ENCODE measurements at regions not wholly inside any gene's neighbourhood (a gene's known extent, or its start where the extent isn't known, plus 50 kb on each side); places are given as distances from the start of the nearest gene placed in this dataset.

DNA sequence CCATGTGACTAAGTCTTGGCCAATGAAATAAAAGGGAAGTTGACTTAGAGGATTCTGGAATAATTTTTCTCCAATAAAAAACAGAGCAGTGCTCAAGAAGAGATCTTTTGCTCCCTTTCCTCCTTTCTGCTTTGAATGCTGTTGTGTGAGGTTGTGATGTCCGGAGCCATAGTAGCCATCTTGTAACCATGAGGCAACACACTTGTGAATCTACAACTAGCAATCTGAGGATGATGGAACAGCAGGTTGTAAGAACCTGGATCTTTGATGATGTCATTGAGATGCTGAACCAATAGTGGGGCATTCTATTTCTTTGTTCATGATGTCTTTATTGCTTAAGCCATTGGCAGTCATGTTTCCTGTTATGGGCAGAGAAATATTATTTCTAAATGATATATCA, 230.0 kb upstream of the SRRM4 start:
- no peak for DNase-seq (ENCODE audit: low read depth)

DNA sequence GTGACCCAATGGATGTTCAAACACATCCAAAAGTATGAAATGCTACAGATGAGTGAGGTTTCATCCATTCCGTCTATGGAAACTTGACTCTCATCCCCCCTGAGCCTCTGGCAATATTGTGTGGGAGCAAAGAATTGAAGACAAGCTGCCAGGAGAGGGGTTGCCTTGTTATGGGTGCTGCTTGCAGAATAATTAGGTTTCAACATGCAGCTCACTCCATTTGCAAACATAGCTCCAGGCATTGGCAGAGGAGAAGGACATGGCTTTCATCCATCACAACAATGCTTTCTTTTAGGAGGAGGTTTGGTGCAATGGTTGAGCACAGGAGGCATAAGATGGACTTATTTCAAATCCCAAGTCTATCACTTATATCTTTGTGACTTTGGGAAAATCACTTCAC, 220.7 kb upstream of the SRRM4 start:
- no peak for DNase-seq (ENCODE audit: low read depth)

DNA sequence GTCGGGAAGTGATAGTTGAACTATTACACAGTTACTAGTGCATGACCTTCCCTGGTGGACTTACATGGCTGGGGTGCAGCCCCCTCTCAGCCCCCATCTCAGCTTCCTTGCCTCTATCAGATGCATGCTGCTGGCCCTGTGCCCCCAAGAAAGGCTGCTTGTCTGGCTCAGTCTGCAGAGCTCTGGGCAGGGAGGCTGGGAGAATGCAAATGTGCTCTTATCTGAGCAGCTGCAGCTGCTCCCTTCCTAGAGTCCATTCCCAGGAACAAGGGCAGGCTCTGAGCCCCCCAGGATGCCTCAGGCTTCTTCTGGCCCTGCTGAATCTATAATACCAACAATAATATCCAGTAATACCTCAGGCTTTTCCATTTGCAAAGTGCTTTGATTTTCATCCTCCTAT, 218.1 kb upstream of the SRRM4 start:
- no peak for DNase-seq (ENCODE audit: low read depth)

DNA sequence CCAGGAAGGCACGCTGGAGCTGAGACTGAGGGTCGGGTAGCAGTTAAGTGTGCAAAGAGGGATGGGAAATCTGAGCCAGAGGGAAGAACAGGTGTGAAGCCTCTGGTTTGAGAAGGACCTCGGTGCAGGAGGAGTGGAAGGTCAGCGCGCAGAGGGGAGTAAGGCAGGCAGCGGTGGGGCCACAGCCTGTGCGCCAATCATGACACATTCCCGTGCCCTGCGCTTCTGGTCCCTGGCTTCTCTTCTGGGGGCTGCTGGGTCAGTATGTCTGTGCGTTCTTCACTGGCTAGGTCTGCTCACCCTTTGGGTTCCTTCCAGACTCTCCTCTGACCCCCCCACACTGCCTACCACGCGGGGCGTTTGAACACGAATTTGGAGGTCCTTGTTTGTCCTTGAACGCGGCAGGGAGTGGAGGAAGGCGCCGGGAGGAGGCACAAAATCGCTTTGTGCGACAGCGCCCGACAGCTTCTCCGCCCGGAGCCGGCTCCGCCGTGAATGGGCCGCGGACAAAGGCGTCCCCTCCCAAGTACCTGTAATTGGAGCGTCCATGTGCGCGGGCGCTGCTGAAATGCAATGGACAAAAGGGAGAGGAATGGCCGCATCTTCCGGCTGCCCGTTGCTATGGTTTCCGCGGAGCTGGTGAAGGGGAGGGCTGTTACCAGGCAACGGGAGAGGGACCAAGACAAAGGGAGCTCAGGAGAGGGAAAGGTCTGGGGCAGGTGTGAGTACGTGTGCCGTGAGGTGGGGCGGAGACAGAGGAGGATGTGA, 207.2 kb upstream of the SRRM4 start:
- no peak for DNase-seq (ENCODE audit: low read depth)

DNA sequence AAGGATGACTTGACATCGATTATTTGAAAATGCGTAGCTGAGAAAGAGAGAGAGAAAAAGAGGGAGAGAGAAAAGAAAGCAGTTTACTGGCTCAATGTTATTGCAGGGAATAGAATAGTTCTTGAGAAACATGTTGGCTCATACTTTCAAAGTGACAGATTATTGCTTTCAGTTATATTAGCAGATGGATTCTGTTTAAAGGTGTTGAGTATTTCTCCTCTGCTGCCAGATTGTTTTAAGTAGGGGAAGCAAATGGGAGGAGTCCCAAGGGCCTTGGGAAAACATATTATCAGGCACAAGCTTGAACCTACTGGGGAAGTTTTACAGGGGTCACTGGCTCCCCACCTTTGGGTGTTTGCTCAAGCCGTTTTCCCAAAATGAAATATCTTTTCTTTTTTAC, 203.8 kb upstream of the SRRM4 start:
- DNase-seq (ENCODE audit: low read depth): no peak

DNA sequence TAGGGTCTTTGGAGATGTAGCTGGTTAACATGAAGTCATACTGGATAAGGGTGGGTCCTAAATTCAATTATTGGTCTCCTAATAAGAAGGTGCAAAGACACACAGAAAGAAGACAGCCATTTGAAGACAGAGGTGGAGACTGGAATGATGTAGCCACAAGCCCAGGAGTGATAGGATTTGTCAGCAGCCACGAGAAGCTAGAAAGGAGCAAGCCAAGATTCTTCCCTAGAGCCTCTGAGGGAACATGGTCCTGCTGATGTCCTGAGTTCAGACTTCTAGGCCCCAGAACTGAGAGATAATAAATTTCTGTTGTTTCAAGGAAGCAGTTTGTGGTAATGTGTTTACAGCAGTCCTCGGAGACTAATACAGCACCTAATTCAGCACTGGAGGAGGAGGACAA, 203.3 kb upstream of the SRRM4 start:
- no peak for DNase-seq (ENCODE audit: low read depth)

DNA sequence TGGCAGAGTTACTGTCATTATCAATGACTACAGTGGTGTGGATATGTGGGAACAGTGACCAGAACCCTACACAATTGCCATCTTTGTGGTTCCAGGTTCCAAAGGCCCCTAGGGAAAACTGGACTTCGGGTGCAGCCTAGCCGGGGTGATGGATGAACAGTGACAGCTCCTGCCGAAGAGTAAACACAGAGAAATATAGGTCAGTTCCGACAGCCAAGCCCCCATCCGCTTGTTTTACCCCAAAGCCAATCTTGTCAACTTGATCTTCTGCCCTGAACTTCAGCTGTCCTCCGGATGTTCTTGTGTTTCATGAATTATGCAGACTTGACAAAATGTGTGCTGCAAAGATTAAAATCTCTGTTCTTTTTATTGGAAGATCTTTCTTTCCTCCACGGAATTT, 200.4 kb upstream of the SRRM4 start:
- DNase-seq (ENCODE audit: low read depth): no peak

DNA sequence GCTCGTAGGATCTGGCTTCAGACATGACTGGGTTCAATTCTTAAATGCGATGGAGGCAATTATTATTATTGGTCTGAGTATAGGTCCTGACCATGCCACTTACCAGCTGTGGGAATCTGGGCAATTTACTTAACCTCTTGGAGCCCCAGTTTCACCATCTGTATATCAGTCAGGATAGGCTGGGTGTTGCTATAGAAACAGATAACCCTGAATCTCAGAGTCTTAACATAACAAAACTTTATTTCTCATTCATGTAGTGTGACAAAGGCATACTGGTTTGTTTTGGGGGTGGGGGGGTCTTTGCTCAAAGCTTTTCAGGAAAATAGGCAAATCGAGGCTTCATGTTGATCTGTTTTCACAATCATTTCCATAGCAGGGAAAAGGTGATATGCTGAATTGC, 199.6 kb upstream of the SRRM4 start:
- no peak for DNase-seq (ENCODE audit: low read depth)

DNA sequence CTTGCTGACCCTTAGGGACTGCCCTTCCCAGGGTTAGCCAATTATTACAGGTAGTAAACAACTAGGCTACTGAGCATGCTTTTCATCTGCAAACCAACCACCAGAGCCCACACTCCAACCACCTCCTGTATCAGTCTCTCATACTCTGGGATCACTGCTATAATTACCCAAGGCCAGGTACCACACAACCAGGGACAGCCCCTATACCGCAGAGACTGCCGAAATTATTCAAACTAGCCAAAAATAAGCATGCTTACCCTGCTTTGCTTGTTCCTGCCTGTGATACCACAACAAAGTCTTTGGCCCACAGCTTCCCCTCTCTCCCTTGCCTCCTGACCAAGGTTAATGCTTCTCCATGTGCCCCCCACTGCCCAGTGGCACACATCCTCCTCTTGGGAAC, 197.6 kb upstream of the SRRM4 start:
- no peak for DNase-seq (ENCODE audit: low read depth)

DNA sequence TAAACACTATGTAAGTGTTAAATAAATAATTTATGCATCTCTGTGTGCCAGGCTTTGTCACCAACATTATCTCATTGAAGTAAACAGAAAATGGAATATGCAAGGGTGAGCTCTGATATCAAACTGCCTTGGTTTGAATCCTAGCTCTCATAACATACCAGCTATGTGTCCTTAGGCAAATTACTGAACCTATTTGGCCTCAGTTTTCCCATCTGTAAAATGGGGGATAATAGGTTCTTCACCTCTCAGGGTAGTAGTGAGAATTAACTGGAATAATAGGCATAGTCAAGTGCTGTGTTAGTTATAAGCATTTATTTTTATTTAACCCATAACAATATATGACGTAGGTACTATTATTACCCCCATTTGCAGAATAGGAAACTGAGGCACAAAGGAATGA, 190.8 kb upstream of the SRRM4 start:
- no peak for DNase-seq (ENCODE audit: low read depth)

DNA sequence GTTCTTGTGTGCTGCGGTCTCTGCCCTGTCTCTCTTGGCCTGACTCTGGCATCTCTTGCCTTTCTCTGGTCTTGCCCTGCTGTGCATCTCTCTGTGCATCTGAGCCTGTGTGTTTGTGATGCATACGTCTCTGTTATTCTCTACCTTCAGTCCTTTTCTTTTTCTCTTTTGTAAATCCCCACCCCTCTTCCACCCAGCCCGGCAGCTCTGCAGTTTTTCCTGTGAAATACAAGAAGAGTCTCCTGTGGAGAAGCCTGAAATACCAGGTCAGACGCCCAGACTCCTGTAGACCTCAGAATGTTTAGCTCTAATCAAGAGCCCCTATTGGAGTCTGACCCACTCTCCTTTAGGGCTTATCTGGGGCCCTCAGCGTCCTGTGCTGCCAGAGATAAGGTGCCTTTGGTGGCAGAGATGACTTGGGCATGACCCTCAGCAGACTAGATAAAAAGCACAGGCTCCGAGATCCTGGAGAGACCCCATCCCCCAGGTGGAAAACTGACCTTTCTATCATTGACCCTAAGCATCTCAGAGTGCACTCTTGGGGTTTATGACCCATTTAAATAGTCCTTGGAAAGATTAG, 167.5 kb upstream of the SRRM4 start:
- no peak for DNase-seq (ENCODE audit: low read depth)

DNA sequence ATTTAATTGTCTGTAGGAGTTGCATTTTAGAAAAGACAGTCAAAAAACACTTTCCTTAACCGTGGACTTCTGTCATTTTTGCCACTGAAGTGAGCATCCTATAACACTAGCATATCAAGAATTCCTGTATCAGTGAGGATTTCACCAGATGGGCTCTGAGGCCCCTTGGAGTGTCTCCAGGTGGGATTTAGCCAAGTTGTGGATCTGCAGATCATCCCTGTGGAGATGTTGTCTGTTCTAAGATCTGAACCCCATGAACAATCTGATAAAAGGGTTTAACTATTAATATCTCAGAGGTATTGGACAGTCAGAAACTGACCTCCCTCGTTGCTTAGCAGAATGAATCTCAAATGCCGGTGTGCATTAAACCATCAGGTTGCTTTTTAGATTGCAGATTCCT, 165.0 kb upstream of the SRRM4 start:
- DNase-seq (ENCODE audit: low read depth): no peak

DNA sequence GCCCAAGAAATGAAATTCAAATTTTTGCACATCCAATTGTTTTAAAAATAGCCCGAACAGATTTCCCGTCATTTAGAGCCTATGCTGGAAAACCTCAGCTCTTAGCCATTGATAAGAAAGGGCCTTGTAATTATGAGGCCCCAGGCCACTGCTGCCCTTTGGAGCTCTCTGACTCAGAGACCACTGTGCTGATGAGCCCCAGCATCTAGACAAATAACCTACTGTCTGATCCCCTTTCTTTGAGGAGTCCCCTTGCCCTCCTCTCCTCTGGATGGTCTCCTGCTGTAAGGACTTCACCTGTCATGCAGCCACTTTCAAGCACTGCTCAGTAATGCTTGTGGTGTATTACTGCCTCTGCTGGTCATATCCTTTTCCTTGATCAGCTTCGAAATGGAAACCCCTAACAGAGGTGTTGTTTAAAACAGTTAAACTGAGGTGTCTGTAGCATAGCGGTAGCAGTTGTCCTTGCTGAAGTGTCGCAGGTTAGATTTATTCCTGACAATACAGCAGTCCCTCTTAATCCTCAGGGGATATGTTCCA, 159.9 kb upstream of the SRRM4 start:
- DNase-seq (ENCODE audit: low read depth): no peak

DNA sequence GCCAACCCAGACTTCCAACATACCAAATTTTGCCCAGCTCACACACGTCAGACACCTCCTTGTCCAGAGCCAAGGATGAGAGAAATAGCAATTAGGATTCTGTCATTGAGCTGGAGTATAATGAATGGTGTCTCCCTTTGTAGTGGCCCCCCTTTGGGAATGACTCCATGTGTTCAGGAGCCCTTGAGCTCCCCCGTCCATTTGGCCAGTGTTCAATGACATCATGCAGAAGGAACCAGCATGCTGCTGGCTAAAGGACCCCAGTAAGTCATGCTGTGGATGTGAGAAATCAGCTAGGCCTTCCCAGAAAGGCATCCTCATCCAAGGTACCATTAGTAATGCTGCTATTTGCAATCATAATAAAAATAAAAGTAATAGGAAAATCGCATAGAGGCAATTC, 158.8 kb upstream of the SRRM4 start:
- DNase-seq (ENCODE audit: low read depth): no peak

DNA sequence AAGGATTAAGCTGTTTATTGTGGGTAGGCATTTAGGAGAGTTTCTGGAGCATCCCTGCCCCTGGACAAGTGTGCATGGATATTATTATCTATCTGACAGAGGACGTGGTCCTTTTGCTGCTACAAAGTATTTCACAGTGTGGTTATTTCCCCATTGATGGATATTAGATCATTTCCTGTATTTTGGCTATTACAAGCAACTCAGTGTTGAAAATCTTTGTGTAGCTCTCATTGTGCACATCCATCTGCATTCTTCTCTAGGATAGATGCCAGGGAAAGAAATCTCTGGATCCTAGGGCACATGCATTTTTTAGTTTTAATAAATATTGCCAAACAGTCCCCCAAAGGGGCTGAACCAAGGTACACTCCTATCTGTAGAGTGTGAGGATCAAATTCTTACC, 154.3 kb upstream of the SRRM4 start:
- no peak for DNase-seq (ENCODE audit: low read depth)

DNA sequence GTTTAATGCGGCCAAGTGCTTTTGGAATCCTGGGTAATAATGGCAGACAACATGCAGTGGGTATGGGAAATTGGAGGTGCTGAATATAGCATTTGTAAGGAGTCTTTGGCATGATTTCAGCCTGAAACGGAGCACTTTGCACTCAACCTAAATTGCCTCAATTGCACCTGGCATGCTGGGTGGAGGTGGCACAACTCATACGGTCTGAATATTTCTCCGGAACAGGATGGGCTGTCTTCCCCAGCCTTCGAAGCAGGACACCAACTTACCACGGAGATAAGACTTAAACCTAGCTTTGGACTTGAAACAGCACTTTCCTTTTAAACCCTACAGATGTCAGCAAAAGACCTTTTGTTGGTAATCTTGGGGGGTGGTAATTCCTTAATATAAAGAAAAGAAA, 153.7 kb upstream of the SRRM4 start:
- DNase-seq (ENCODE audit: low read depth): no peak

DNA sequence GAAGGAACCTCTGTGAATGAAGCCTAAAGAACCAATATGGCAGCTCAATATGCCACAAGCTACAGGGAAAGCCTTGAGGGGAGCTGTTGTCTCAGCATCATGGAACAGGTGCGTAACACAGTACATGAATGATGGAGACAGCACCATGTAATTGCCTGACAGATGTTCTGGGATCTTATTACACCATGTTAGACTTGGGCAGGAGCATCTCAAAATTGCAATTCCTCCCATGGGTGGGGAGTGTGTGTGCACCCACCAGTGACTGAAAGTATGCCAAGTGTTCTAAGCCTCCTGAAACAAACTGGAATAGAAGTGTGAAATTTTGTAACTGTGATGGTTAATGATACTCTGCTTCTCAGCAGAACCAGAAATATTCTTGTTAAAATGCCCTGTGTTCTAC, 151.0 kb upstream of the SRRM4 start:
- DNase-seq (ENCODE audit: low read depth): no peak

DNA sequence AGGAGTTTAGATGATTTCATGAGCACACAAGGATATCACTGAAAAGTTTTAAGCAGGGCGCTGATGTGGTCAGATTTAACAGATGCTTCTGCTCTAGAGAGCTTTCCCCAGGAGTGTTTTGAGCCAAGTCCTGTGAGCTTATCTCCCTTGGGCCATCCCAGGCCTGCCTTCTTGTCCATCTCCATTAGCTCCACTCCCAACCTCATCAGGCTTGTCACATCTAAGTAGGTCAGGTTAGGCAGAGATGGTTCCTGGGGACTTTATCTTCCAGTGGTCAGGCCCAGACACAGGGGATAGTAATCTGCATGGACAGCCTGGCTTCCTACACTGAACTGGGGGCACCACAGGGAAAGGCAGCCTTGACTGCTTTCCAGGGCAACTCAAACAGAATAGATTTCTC, 145.4 kb upstream of the SRRM4 start:
- no peak for DNase-seq (ENCODE audit: low read depth)

DNA sequence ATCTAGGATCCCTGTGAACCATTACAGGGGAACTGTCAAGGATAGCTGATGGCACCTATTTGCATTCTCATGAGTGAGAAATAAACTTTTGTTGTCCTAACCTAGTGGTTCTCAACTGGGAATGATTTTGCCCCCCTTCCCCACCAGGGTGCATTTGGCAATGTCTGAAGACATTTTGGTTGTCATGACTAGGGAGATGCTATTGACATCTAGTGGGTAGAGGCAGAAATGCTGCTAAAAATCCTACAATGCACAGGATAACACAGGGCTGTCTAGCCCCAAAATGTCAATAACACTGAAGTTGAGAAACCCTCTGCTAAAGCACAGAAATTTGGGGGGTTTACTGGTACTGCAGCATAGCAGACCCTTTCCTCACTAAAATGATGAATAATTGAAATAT, 140.9 kb upstream of the SRRM4 start:
- no peak for DNase-seq (ENCODE audit: low read depth)

DNA sequence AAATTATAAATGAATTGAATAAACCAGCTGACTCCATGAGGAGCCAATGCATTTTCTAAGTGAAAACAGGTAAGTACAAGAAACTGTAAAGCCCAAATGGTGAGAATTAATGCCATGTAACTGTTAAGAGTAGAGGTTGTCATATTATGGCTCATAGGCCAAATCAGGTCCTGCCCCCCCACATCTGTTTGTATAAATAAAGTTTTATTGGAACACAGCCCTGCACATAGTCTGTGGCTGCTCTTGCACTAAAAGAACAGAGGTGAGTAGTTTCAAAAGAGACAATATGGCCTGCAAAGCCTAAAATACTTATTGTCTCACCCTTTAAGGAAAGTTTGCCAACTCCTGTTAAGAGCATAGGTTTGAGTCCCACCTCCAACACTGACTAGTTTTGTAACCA, 140.5 kb upstream of the SRRM4 start:
- no peak for DNase-seq (ENCODE audit: low read depth)

DNA sequence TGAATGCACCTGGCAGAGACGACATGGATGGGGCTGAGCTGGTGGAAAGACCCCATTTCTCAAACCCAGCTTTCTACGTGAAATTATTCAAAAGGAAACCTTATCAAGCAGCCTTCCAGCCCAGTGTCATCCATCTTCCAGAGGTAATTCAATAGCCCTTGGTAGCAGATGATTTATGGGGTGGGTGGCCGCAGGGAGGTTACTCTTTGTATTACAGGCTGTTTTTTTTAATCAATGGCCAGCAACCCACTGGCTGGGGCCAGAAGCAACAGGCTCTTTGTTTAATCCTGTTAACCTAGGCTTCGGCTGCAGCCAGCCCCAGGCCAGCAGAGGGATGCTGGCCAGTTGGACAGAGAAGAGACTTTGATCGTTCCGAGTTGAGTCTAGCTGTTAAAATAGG, 139.8 kb upstream of the SRRM4 start:
- no peak for DNase-seq (ENCODE audit: low read depth)

DNA sequence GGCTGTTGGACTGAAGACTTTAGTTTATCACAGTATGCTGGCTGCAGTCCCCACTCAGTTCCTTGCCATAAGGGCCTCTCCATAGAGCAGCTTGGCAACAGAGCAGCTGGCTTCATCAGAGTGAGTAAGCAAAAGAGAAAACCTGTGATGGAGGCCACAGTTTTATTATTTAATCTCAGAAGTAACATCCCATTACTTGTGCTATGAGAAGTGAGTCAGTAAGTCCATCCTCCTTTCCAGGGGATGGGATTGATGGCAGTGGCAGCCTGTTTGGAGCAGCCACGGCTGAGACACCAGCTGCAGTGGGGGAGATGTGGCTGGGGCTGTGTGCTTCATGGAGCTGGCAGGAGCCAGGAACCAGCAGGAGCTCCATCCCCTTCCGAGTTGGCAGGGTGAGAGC, 138.5 kb upstream of the SRRM4 start:
- no peak for DNase-seq (ENCODE audit: low read depth)

DNA sequence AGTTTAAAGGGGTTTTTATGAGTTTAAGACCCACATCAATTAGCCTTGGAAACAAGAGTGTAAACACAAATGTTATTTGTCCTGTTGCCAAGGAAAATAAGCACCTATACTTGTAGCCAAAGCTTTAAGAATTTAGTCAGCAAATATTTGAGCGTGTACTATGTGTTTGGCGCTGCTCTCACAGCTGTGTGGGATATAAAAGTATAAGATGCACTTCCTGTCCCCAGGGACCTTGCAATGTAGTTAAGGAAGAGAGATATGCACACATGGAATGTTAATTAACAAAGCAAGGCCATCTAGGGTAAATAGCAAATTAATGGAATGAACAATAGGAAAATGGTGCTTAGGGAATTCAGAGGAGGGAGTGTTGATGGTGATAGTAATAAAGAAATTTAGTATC, 134.9 kb upstream of the SRRM4 start:
- DNase-seq (ENCODE audit: low read depth): no peak

Measured in M059J (cell line).